Tibial nerve (tissue), 4 donors: ENCODE measurements at regions not wholly inside any gene's neighbourhood (a gene's known extent, or its start where the extent isn't known, plus 50 kb on each side); places are given as distances from the start of the nearest gene placed in this dataset.

ENCODE experiments used
- EP300 ChIP-seq, 2 donors: sonication (generic); formaldehyde crosslinking; IDR thresholded peaks; one replicate each; pipeline ENCODE4 v1.6.1; 2017; ENCODE audit warnings: antibody characterized with exemption in 2 of 2, mild to moderate bottlenecking in 1 of 2
- POLR2A ChIP-seq, 2 donors: fragments of 450-650 bp; IDR thresholded peaks; one replicate each; pipeline ENCODE4 v1.6.1; 2017; ENCODE audit warnings: antibody characterized with exemption in 2 of 2, mild to moderate bottlenecking in 2 of 2, moderate library complexity in 2 of 2
- TF ChIP-seq, protein P1 (sequence below), 5 experiments: fragments of 200-600 bp in 3 of 5; fragments of 450-650 bp in 2 of 5; sonication (generic) in 3 of 5; IDR thresholded peaks; one replicate each; pipeline ENCODE4 v1.5.1; 2016 to 2019; ENCODE audit warnings: antibody characterized with exemption in 5 of 5, mild to moderate bottlenecking in 3 of 5, moderate library complexity in 2 of 5

DNA sequence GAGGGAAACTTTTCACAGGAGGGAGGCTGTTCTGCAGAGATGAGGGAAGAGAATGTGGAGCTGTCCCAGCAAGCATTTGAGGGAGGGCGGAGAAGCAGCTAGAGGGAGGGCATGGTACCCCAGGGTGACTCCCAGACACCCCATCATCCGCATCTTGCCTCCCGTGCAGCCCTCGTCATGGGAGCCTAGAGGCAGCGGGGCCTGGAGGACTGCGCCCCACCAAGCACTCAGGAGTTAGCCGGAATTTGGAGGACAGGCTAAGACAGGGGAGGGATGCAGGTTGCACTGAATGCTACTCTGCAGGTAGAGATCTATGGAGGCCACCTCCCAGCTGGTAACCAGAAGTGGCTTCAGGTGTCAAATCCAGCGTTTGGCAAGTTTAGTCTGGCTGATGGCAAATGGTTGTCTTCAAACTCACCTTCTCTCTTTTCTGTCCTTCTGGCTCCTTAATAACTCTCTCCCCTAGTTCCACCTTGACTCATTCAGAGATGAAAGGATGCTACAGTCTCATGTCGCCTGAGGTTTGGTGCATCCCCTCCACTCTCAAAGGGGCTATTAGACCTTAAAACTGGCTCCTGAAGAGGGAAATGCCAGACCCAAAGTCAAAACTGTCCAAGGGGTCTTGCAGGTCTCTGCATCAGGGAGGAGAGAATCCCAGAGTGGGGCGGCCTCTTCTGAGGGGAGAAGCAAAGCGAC lies 155.9 kb upstream of the TLE3 start:
- TF ChIP-seq, protein P1, sequence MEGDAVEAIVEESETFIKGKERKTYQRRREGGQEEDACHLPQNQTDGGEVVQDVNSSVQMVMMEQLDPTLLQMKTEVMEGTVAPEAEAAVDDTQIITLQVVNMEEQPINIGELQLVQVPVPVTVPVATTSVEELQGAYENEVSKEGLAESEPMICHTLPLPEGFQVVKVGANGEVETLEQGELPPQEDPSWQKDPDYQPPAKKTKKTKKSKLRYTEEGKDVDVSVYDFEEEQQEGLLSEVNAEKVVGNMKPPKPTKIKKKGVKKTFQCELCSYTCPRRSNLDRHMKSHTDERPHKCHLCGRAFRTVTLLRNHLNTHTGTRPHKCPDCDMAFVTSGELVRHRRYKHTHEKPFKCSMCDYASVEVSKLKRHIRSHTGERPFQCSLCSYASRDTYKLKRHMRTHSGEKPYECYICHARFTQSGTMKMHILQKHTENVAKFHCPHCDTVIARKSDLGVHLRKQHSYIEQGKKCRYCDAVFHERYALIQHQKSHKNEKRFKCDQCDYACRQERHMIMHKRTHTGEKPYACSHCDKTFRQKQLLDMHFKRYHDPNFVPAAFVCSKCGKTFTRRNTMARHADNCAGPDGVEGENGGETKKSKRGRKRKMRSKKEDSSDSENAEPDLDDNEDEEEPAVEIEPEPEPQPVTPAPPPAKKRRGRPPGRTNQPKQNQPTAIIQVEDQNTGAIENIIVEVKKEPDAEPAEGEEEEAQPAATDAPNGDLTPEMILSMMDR (IDR thresholded peaks at IDR 0.05): no peak
- no peak for TF ChIP-seq POLR2A (IDR thresholded peaks at IDR 0.05)
- no peak for TF ChIP-seq EP300 (IDR thresholded peaks at IDR 0.05)
